Vagina (tissue), 2 donors: ENCODE measurements at regions not wholly inside any gene's neighbourhood (a gene's known extent, or its start where the extent isn't known, plus 50 kb on each side); places are given as distances from the start of the nearest gene placed in this dataset.

Experiments used
- DNase-seq, 2 donors: peaks; one replicate each; pipeline ENCODE4 v3.0.0-alpha.2; 2017; ENCODE audit errors: extremely low spot score in 2 of 2
- H3K27ac ChIP-seq: fragments of 200-600 bp; sonication (generic); one replicate; pipeline ENCODE4 v1.5.1; 2019
- H3K27me3 ChIP-seq: fragments of 200-600 bp; sonication (generic); one replicate; pipeline ENCODE4 v1.5.1; 2019
- H3K36me3 ChIP-seq, 2 donors: fragments of 200-600 bp; sonication (generic); one replicate each; pipeline ENCODE4 v1.5.1; 2017 to 2019
- H3K4me1 ChIP-seq: fragments of 200-600 bp; sonication (generic); one replicate; pipeline ENCODE4 v1.5.1; 2019
- H3K4me3 ChIP-seq, 2 donors: fragments of 200-600 bp; sonication (generic); 1 replicate in 1 of 2; 2 replicates in 1 of 2; pipeline ENCODE4 v1.5.1; 2016 to 2019
- H3K9me3 ChIP-seq: fragments of 200-600 bp; sonication (generic); one replicate; pipeline ENCODE4 v1.5.1; 2019
- CTCF ChIP-seq, 3 experiments: fragments of 450-650 bp in 2 of 3; fragments of 200-600 bp in 1 of 3; sonication (generic) in 1 of 3; IDR thresholded peaks; one replicate each; pipeline ENCODE4 v1.5.1; 2017 to 2019; ENCODE audit warnings: antibody characterized with exemption in 3 of 3, mild to moderate bottlenecking in 2 of 3, moderate library complexity in 2 of 3
- POLR2A ChIP-seq, 2 donors: fragments of 450-650 bp; IDR thresholded peaks; one replicate each; pipeline ENCODE4 v1.6.1; 2017; ENCODE audit warnings: antibody characterized with exemption in 2 of 2, mild to moderate bottlenecking in 2 of 2, moderate library complexity in 2 of 2
- POLR2AphosphoS5 ChIP-seq, 2 donors: sonication (generic); formaldehyde crosslinking; IDR thresholded peaks; one replicate each; pipeline ENCODE4 v1.9.0; 2017; ENCODE audit warnings: antibody characterized with exemption in 2 of 2, mild to moderate bottlenecking in 2 of 2, low read depth in 1 of 2; ENCODE audit not compliant: insufficient read depth in 1 of 2
- intact Hi-C: fragments of 100-400 bp; cut with DNase I; formaldehyde crosslinking; loops from one replicate; pipeline ENCODE4 v1.15.1; 2023

- TF ChIP-seq POLR2A (IDR thresholded peaks at IDR 0.05) (no peak), CTCF (IDR thresholded peaks at IDR 0.05) (no peak), POLR2AphosphoS5 (IDR thresholded peaks at IDR 0.05; ENCODE audit: insufficient read depth in 1 of 2, low read depth in 1 of 2) (no peak)
- intact Hi-C loops = no loop called here
- no peak for DNase-seq
Measured at GRCh38 chr5:86008704-86009103, 609.0 kb upstream of the COX7C start.

GRCh38 chr5:86011937-86012336 lies 605.8 kb upstream of the COX7C start:
- DNase-seq = no peak
- no peaks in the 10 kb centered on the region for H3K27me3 ChIP-seq
- intact Hi-C loops = no loop called here
- H3K36me3 ChIP-seq = no peaks in the 10 kb centered on the region
- H3K4me3 ChIP-seq = no peak overlapping the region
- no peak for TF ChIP-seq CTCF (IDR thresholded peaks at IDR 0.05)
- no peak for TF ChIP-seq POLR2AphosphoS5 (IDR thresholded peaks at IDR 0.05; ENCODE audit: insufficient read depth in 1 of 2, low read depth in 1 of 2)
- no peak for TF ChIP-seq POLR2A (IDR thresholded peaks at IDR 0.05)
- no peaks in the 10 kb centered on the region for H3K9me3 ChIP-seq
- H3K4me1 ChIP-seq = no peaks in the 10 kb centered on the region
- H3K27ac ChIP-seq = no peak overlapping the region

More at GRCh38 chr5:86008704-86009103, 609.0 kb upstream of the COX7C start:
- Histone ChIP-seq H3K4me1 (no peaks in the 10 kb centered on the region), H3K27me3 (no peaks in the 10 kb centered on the region), H3K4me3 (no peak overlapping the region), H3K36me3 (no peaks in the 10 kb centered on the region), H3K9me3 (no peaks in the 10 kb centered on the region), H3K27ac (no peak overlapping the region)

- no peak overlapping the region for H3K4me3 ChIP-seq
- H3K27ac ChIP-seq = no peak overlapping the region
- intact Hi-C loops = no loop called here
- H3K27me3 ChIP-seq = no peaks in the 10 kb centered on the region
- no peaks in the 10 kb centered on the region for H3K9me3 ChIP-seq
- TF ChIP-seq POLR2AphosphoS5 (IDR thresholded peaks at IDR 0.05; ENCODE audit: insufficient read depth in 1 of 2, low read depth in 1 of 2) = no peak
- no peak for TF ChIP-seq POLR2A (IDR thresholded peaks at IDR 0.05)
- no peak for TF ChIP-seq CTCF (IDR thresholded peaks at IDR 0.05)
- no peaks in the 10 kb centered on the region for H3K36me3 ChIP-seq
- DNase-seq = no peak
- no peaks in the 10 kb centered on the region for H3K4me1 ChIP-seq
Measured at GRCh38 chr5:86029308-86029707, 588.4 kb upstream of the COX7C start.

- no peaks in the 10 kb centered on the region for H3K4me1 ChIP-seq
- DNase-seq = no peak
- no peak overlapping the region for H3K27ac ChIP-seq
- no peaks in the 10 kb centered on the region for H3K9me3 ChIP-seq
- H3K36me3 ChIP-seq = no peaks in the 10 kb centered on the region
- no peak overlapping the region for H3K4me3 ChIP-seq
- no peaks in the 10 kb centered on the region for H3K27me3 ChIP-seq
- TF ChIP-seq POLR2A (IDR thresholded peaks at IDR 0.05) (no peak), POLR2AphosphoS5 (IDR thresholded peaks at IDR 0.05; ENCODE audit: insufficient read depth in 1 of 2, low read depth in 1 of 2) (no peak), CTCF (IDR thresholded peaks at IDR 0.05) (no peak)
- intact Hi-C loops = no loop called here
Measured at GRCh38 chr5:86030753-86031152, 587.0 kb upstream of the COX7C start.

GRCh38 chr5:86038566-86038965 lies 579.2 kb upstream of the COX7C start:
- Histone ChIP-seq H3K4me1 (no peaks in the 10 kb centered on the region), H3K27ac (no peak overlapping the region), H3K36me3 (no peaks in the 10 kb centered on the region), H3K9me3 (no peaks in the 10 kb centered on the region), H3K4me3 (no peak overlapping the region), H3K27me3 (no peaks in the 10 kb centered on the region)
- no peak for DNase-seq
- intact Hi-C loops = no loop called here
- TF ChIP-seq CTCF (IDR thresholded peaks at IDR 0.05) = no peak
- no peak for TF ChIP-seq POLR2A (IDR thresholded peaks at IDR 0.05)
- no peak for TF ChIP-seq POLR2AphosphoS5 (IDR thresholded peaks at IDR 0.05; ENCODE audit: insufficient read depth in 1 of 2, low read depth in 1 of 2)
